NCI-H524 treated with DMSO at 0.1 percent for 48 hours (cell line): ENCODE measurements at regions not wholly inside any gene's neighbourhood (a gene's known extent, or its start where the extent isn't known, plus 50 kb on each side); places are given as distances from the start of the nearest gene placed in this dataset.

ENCODE experiments used
- DNase-seq: peaks from one replicate; lab custom pipeline; 2025; lab: John Stamatoyannopoulos, UW

GRCh38 chr4:187934766-187935165, 60.8 kb upstream of the ZFP42 start:
- no peak for DNase-seq

DNA sequence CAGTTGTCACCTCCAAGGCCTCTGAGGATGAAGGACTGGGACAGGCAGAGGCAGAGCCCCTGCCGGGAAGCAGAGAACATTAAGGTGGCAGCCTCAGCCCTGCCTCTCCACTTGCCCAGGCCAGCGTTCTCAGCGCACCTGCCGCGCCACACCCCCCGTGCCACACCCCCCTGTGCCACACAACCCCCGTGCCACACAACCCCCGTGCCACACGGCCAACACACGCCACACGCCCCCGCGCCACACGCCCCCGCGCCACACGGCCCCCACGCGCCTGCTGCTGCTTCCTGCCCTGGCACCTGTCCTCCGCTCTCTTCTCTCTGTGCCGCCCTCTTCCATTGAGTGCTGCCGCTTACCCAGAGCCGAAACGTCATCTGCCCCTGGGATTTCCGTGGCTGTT, 58.0 kb upstream of the ZFP42 start:
- DNase-seq, result no peak

- no peak for DNase-seq
Observed at GRCh38 chr4:187940299-187940698, 55.3 kb upstream of the ZFP42 start.

GRCh38 chr4:187942968-187943367, 52.6 kb upstream of the ZFP42 start:
- no peak for DNase-seq

DNA sequence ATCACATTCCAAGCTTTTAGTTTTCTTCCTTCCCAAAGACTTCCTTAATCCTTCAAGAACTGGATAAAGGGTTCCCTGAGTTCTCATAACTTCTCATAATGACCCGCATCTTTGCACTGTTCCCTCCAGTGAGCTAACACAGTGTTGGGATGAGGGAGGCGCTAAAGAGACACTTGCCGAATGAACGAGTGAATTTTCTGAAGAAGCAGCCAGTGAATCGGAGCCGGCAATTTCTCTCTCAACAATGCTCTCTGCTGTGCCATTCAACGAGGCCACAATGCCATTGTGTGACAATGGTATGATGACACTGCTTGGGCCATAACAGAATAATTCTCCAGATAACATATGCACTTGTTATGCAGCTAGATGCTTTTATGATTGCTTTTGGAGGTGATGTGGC, 51.4 kb upstream of the ZFP42 start:
- no peak for DNase-seq
